ENCODE measurements at regions not wholly inside any gene's neighbourhood (a gene's known extent, or its start where the extent isn't known, plus 50 kb on each side); places are given as distances from the start of the nearest gene placed in this dataset.
A peak's percentile ranks its signal among the peaks of the same experiment; 100 is the strongest.

- no peak for DNase-seq
These were observed 274.8 kb downstream of the LRFN2 start for GRCh38 chr6:40312213-40313015.

GRCh38 chr6:40308533-40309306 lies 278.4 kb downstream of the LRFN2 start:
- peak in 1 of 2 donors; percentile 39 for DNase-seq

- DNase-seq = no peak
These were observed 279.5 kb downstream of the LRFN2 start for GRCh38 chr6:40307712-40308111.

- DNase-seq = no peak
These were observed 284.2 kb downstream of the LRFN2 start for GRCh38 chr6:40302856-40303454.

- DNase-seq = no peak
These were observed 287.5 kb downstream of the LRFN2 start for GRCh38 chr6:40299681-40300080.

GRCh38 chr6:40298207-40298606 lies 289.0 kb downstream of the LRFN2 start:
- no peak for DNase-seq

- no peak for DNase-seq
These were observed 291.8 kb downstream of the LRFN2 start for GRCh38 chr6:40295251-40295950.

GRCh38 chr6:40293460-40294185 lies 293.5 kb downstream of the LRFN2 start:
- no peak for DNase-seq

GRCh38 chr6:40293060-40293459 lies 294.1 kb downstream of the LRFN2 start:
- no peak for DNase-seq

GRCh38 chr6:40290816-40291215 lies 296.3 kb downstream of the LRFN2 start:
- no peak for DNase-seq

- DNase-seq = no peak
These were observed 298.2 kb downstream of the LRFN2 start for GRCh38 chr6:40288919-40289318.

GRCh38 chr6:40287296-40287850 lies 299.8 kb downstream of the LRFN2 start:
- DNase-seq = no peak

- DNase-seq = no peak
These were observed 300.4 kb downstream of the LRFN2 start for GRCh38 chr6:40286721-40287120.

GRCh38 chr6:40285996-40286395 lies 301.2 kb downstream of the LRFN2 start:
- no peak for DNase-seq

GRCh38 chr6:40285535-40285934 lies 301.6 kb downstream of the LRFN2 start:
- no peak for DNase-seq

GRCh38 chr6:40282986-40283385 lies 304.2 kb downstream of the LRFN2 start:
- DNase-seq = no peak

- no peak for DNase-seq
These were observed 305.8 kb downstream of the LRFN2 start for GRCh38 chr6:40281402-40281801.

GRCh38 chr6:40280231-40280630 lies 306.9 kb downstream of the LRFN2 start:
- no peak for DNase-seq

- DNase-seq = no peak
These were observed 311.0 kb downstream of the LRFN2 start for GRCh38 chr6:40276141-40276540.

- DNase-seq = no peak
These were observed 313.1 kb downstream of the LRFN2 start for GRCh38 chr6:40274058-40274457.

GRCh38 chr6:40268614-40269013 lies 318.6 kb downstream of the LRFN2 start:
- no peak for DNase-seq

- no peak for DNase-seq
These were observed 319.0 kb downstream of the LRFN2 start for GRCh38 chr6:40268166-40268565.

All from CD4-positive, alpha-beta T cell treated with Interleukin-1 beta for 1 hour (primary cell).